ENCODE measurements at regions not wholly inside any gene's neighbourhood (a gene's known extent, or its start where the extent isn't known, plus 50 kb on each side); places are given as distances from the start of the nearest gene placed in this dataset.

- no peak for TF ChIP-seq CHD7 (IDR thresholded peaks at IDR 0.05; ENCODE audit: insufficient replicate concordance, low read length)
- no peak for TF ChIP-seq CREB1 (IDR thresholded peaks at IDR 0.05)
- no peak for TF ChIP-seq KDM4A (IDR thresholded peaks at IDR 0.05; ENCODE audit: low read depth, low read length, severe bottlenecking)
- TF ChIP-seq SP4 (IDR thresholded peaks at IDR 0.05; ENCODE audit: low read length), result no peak
- TF ChIP-seq CEBPB (IDR thresholded peaks at IDR 0.05; ENCODE audit: low read depth, low read length), result no peak
- TF ChIP-seq GABPA (IDR thresholded peaks at IDR 0.05; ENCODE audit: borderline replicate concordance, insufficient read depth, low read length), result no peak
- TF ChIP-seq NRF1 (IDR thresholded peaks at IDR 0.05; ENCODE audit: low read depth, low read length), result no peak
- TF ChIP-seq JUND (IDR thresholded peaks at IDR 0.05; ENCODE audit: low read length), result no peak
- TF ChIP-seq CTCF (IDR thresholded peaks at IDR 0.05; ENCODE audit: control extremely low read depth in 1 of 3, insufficient read depth in 1 of 3, low read depth in 1 of 3, low read length in 3 of 3), result no peak
- TF ChIP-seq KDM5A (IDR thresholded peaks at IDR 0.05; ENCODE audit: low read length), result no peak
Measured at GRCh38 chr11:71127806-71128205, 124.6 kb downstream of the SHANK2 start (continued).

Data from H1 (cell line).